K562 (cell line): ENCODE measurements at regions not wholly inside any gene's neighbourhood (a gene's known extent, or its start where the extent isn't known, plus 50 kb on each side); places are given as distances from the start of the nearest gene placed in this dataset.

Experiments
- ATAC-seq: fragments of 200-7000 bp; cut with Tn5 transposase; 3 replicates; pipeline ENCODE4 v1.9.1; 2020; ENCODE audit warnings: moderate library complexity
- BruUV-seq: library from RNA; stranded (reverse); fragments of 400-500 nt; replicated peaks from 2 replicates; lab custom pipeline; 2021; lab: Mats Ljungman, UMichigan
- CTCF ChIA-PET: fragments of 300-600 bp; formaldehyde crosslinking; extraction: SDS; loops from one replicate; lab custom pipeline; 2021; ENCODE audit warnings: low intra/inter-chr PET ratio; lab: Yijun Ruan, JAX
- POLR2A ChIA-PET: fragments of 300-600, 350-650 bp; sonication (Branson Sonifier 250); formaldehyde crosslinking; extraction: SDS; loops from one replicate; lab custom pipeline; 2021; ENCODE audit warnings: antibody characterized with exemption, inconsistent platforms; lab: Yijun Ruan, JAX
- DNase-seq, 4 experiments: peaks; one replicate each; pipeline versions ENCODE4 v3.0.0 to v3.0.0-alpha.2; 2011 to 2018; ENCODE audit warnings: low spot score in 3 of 4, mixed read lengths in 3 of 4; ENCODE audit errors: extremely low read depth in 1 of 4
- FAIRE-seq: peaks from 2 replicates; lab custom pipeline; 2011; peaks lifted over from hg19 to GRCh38; lab: Jason Lieb, UNC
- H2AFZ ChIP-seq: 2 replicates; pipeline ENCODE4 v1.6.0; 2011; ENCODE audit warnings: low read depth, low read length, control low read depth, inconsistent platforms
- H3K27ac ChIP-seq: fragments of 200-600 bp; 3 replicates; pipeline ENCODE4 v1.8.0; 2011; ENCODE audit warnings: low read depth, mild to moderate bottlenecking, control low read depth, inconsistent platforms, low read length, moderate library complexity, mixed read lengths; ENCODE audit errors: extremely low read depth
- H3K27me3 ChIP-seq, 2 experiments: fragments of 300-600 bp in 1 of 2; 2 replicates in 1 of 2; 3 replicates in 1 of 2; pipeline versions ENCODE4 v1.6.0 to v1.8.0; 2011; ENCODE audit warnings: inconsistent platforms in 2 of 2, low read length in 2 of 2, mild to moderate bottlenecking in 1 of 2, mixed read lengths in 1 of 2, moderate library complexity in 1 of 2; ENCODE audit not compliant: control insufficient read depth in 2 of 2, insufficient read depth in 2 of 2
- H3K36me3 ChIP-seq: fragments of 300-600 bp; 3 replicates; pipeline ENCODE4 v1.8.0; 2011; ENCODE audit warnings: mild to moderate bottlenecking, low read length, inconsistent platforms; ENCODE audit not compliant: control insufficient read depth, insufficient read depth
- H3K4me1 ChIP-seq, 2 experiments: fragments of 200-600 bp in 1 of 2; replicated peaks in 1 of 2; 2 replicates in 1 of 2; 3 replicates in 1 of 2; pipeline versions ENCODE4 v1.5.1 to v1.8.0; 2011; ENCODE audit warnings: inconsistent platforms in 2 of 2, low read length in 2 of 2, mild to moderate bottlenecking in 1 of 2, mixed read lengths in 1 of 2, moderate library complexity in 1 of 2; ENCODE audit not compliant: control insufficient read depth in 2 of 2, insufficient read depth in 2 of 2
- H3K4me2 ChIP-seq: 2 replicates; pipeline ENCODE4 v1.6.1; 2011; ENCODE audit warnings: low read length, control low read depth, inconsistent platforms, mixed read lengths; ENCODE audit not compliant: insufficient read depth
- H3K4me3 ChIP-seq: fragments of 200-600 bp; sonication (generic), shearing (Covaris generic); 2 replicates; pipeline ENCODE4 v1.5.1; 2016; ENCODE audit warnings: control low read depth, inconsistent platforms
- H3K79me2 ChIP-seq: fragments of 200-600 bp; 3 replicates; pipeline ENCODE4 v1.8.0; 2011; ENCODE audit warnings: low read length, inconsistent platforms; ENCODE audit not compliant: control insufficient read depth, insufficient read depth
- H3K9ac ChIP-seq, 2 experiments: 2 replicates each; pipeline versions ENCODE4 v1.6.0 to v1.6.1; 2011; ENCODE audit warnings: low read depth in 2 of 2, low read length in 2 of 2, control low read depth in 1 of 2, inconsistent platforms in 1 of 2, mild to moderate bottlenecking in 1 of 2, mixed read lengths in 1 of 2; ENCODE audit not compliant: insufficient read depth in 1 of 2
- H3K9me1 ChIP-seq: one replicate; pipeline ENCODE4 v1.6.0; 2011; ENCODE audit warnings: inconsistent platforms, mild to moderate bottlenecking, low read length, moderate library complexity; ENCODE audit not compliant: control insufficient read depth, insufficient read depth
- H3K9me3 ChIP-seq: replicated peaks from 2 replicates; pipeline ENCODE4 v1.5.1; 2011; ENCODE audit warnings: low read depth, low read length, inconsistent platforms; ENCODE audit not compliant: control insufficient read depth, insufficient read depth
- H4K20me1 ChIP-seq: replicated peaks from 2 replicates; pipeline ENCODE4 v1.6.1; 2011; ENCODE audit warnings: low read length, inconsistent platforms, mixed read lengths; ENCODE audit not compliant: control insufficient read depth, insufficient read depth
- CBX8 ChIP-seq: fragments of 200-600 bp; sonication (generic); IDR thresholded peaks from 2 replicates; pipeline ENCODE4 v1.6.1; 2012; ENCODE audit warnings: borderline replicate concordance, mixed run types, low read depth, mild to moderate bottlenecking, moderate library complexity, mixed read lengths, low read length, control low read depth, inconsistent platforms; ENCODE audit not compliant: poor library complexity, severe bottlenecking; ENCODE audit errors: extremely low read depth
- GATAD2B ChIP-seq: fragments of 450-650 bp; IDR thresholded peaks from 2 replicates; pipeline ENCODE4 v1.6.1; 2017; ENCODE audit warnings: mild to moderate bottlenecking, borderline replicate concordance
- HIVEP1 ChIP-seq: fragments of 250-450 bp; sonication (Bioruptor Pico); IDR thresholded peaks from 2 replicates; pipeline ENCODE4 v1.4.0; 2020; ENCODE audit warnings: mild to moderate bottlenecking
- KLF1 ChIP-seq: fragments of 450-650 bp; IDR thresholded peaks from 2 replicates; pipeline ENCODE4 v1.6.1; 2016; ENCODE audit warnings: missing genetic modification characterization, missing compliant biosample characterization
- MYC ChIP-seq, 2 experiments: fragments of 250-450 bp in 1 of 2; sonication (Bioruptor Pico) in 1 of 2; IDR thresholded peaks; 2 replicates each; pipeline versions ENCODE4 v1.5.1 to v1.6.1; 2012 to 2021; ENCODE audit warnings: low read depth in 2 of 2, borderline replicate concordance in 1 of 2, improper control_type of control experiment in 1 of 2, low read length in 1 of 2, mild to moderate bottlenecking in 1 of 2, moderate library complexity in 1 of 2
- NRF1 ChIP-seq, 2 experiments: fragments of 450-650 bp; IDR thresholded peaks in 1 of 2; conservative IDR thresholded peaks in 1 of 2; 2 replicates each; pipeline ENCODE4 v1.6.1; 2014; ENCODE audit warnings: mild to moderate bottlenecking in 2 of 2
- SAFB ChIP-seq: fragments of 200-400 bp; formaldehyde crosslinking; IDR thresholded peaks from 2 replicates; pipeline ENCODE4 v1.6.1; 2017; ENCODE audit warnings: low read depth, low read length, borderline replicate concordance
- TARDBP ChIP-seq: fragments of 450-650 bp; IDR thresholded peaks from 2 replicates; pipeline ENCODE4 v1.6.1; 2016
- ZNF124 ChIP-seq: sonication (generic); formaldehyde crosslinking; IDR thresholded peaks from 2 replicates; pipeline ENCODE4 v1.8.1; 2022; ENCODE audit warnings: missing genetic modification reagents
- ZNF431 ChIP-seq: sonication (generic); formaldehyde crosslinking; IDR thresholded peaks from 2 replicates; pipeline ENCODE4 v1.8.0; 2022; ENCODE audit warnings: mild to moderate bottlenecking, missing genetic modification reagents
- ZNF583 ChIP-seq: fragments of 250-450 bp; sonication (Bioruptor Pico); IDR thresholded peaks from 2 replicates; pipeline ENCODE4 v1.4.0; 2020
- ZZZ3 ChIP-seq: fragments of 450-650 bp; IDR thresholded peaks from 2 replicates; pipeline ENCODE4 v1.6.1; 2016; ENCODE audit warnings: antibody characterized with exemption, mild to moderate bottlenecking, moderate library complexity
- WGBS: fragments of 100-300 bp; shearing (Covaris generic); methylation state at CpG from one replicate; pipeline ENCODE4 v1.1.6; 2016; ENCODE audit warnings: low coverage, mixed read lengths; ENCODE audit not compliant: insufficient coverage; ENCODE audit errors: missing lambda C conversion rate; 5-methylcytosine and 5-hydroxymethylcytosine counted together
- in situ Hi-C: fragments of 300-500 bp; cut with MboI; formaldehyde crosslinking; loops from 4 replicates; pipeline ENCODE4 v1.15.0; 2018; ENCODE audit warnings: inconsistent platforms, mixed read lengths
- intact Hi-C: fragments of 100-400 bp; cut with micrococcal nuclease; formaldehyde crosslinking; loops from 2 replicates; pipeline ENCODE4 v1.14.2; 2022
- TF ChIP-seq, protein P1 (sequence below): fragments of 250-450 bp; sonication (Bioruptor Pico); IDR thresholded peaks from 2 replicates; pipeline ENCODE4 v1.9.0; 2021; ENCODE audit warnings: mild to moderate bottlenecking, inconsistent platforms
- TF ChIP-seq, protein P2 (sequence below), 2 experiments: fragments of 450-650 bp; IDR thresholded peaks; 2 replicates each; pipeline ENCODE4 v1.6.1; 2016

DNA sequence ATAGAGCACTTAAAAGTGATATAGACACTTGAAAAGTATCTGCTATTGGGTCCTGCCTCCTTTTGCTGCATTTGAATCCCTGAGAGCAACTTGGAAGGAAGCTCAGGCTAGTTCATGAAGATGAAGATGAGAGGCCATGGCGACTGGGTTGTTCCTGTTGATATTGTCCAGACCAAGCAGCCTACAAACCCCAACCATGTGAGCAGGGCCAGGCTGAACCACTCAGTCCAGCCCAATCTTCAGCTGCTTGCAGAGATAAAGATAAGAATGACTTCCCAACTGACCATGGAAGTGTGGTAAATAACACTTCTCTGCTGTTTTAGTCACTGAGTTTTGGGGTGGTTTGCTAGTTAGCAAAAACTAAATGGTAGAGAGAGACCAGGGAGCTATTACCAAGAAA is 417.6 kb downstream of the SOX11 start:
- Histone ChIP-seq H3K9ac (no peak overlapping the region), H3K27ac (no peak overlapping the region), H3K4me2 (no peak overlapping the region), H3K4me3 (no peak overlapping the region), H3K4me1 (no peaks in the 10 kb centered on the region), H3K27me3 (no peaks in the 10 kb centered on the region), H3K36me3 (no peaks in the 10 kb centered on the region), H3K79me2 (no peaks in the 10 kb centered on the region), H2AFZ (no peak overlapping the region), H3K9me1 (no peaks in the 10 kb centered on the region), H4K20me1 (no peaks in the 10 kb centered on the region), H3K9me3 (peaks cover 2% of the 10 kb centered on the region; the same call in 1 of the 2 replicates)
- FAIRE-seq (no peak), ATAC-seq (no peak), DNase-seq (no peak)
- POLR2A ChIA-PET = no interaction called here
- CTCF ChIA-PET = no interaction called here
- intact Hi-C loops = no loop called here
- in situ Hi-C loops = no loop called here
- WGBS = 0% methylated on average over 1 of the region's 1 CpG
- TF ChIP-seq TARDBP (no peak), NRF1 (conservative IDR thresholded peaks at IDR 0.05 in 1 of 2, IDR thresholded peaks at IDR 0.05 in 1 of 2) (no peak), ZNF124 (no peak), ZNF583 (CRISPR knock-in tag) (no peak), SAFB (no peak), ZZZ3 (no peak), CBX8 (no peak), KLF1 (tag) (no peak), GATAD2B (no peak), MYC (IDR thresholded peaks at IDR 0.05; ENCODE audit: low read depth, low read length) (no peak), MYC (CRISPR knock-in tag; IDR thresholded peaks at IDR 0.05; ENCODE audit: borderline replicate concordance, low read depth) (no peak), HIVEP1 (CRISPR knock-in tag) (no peak), ZNF431 (CRISPR knock-in tag) (no peak)
- TF ChIP-seq, protein P1, sequence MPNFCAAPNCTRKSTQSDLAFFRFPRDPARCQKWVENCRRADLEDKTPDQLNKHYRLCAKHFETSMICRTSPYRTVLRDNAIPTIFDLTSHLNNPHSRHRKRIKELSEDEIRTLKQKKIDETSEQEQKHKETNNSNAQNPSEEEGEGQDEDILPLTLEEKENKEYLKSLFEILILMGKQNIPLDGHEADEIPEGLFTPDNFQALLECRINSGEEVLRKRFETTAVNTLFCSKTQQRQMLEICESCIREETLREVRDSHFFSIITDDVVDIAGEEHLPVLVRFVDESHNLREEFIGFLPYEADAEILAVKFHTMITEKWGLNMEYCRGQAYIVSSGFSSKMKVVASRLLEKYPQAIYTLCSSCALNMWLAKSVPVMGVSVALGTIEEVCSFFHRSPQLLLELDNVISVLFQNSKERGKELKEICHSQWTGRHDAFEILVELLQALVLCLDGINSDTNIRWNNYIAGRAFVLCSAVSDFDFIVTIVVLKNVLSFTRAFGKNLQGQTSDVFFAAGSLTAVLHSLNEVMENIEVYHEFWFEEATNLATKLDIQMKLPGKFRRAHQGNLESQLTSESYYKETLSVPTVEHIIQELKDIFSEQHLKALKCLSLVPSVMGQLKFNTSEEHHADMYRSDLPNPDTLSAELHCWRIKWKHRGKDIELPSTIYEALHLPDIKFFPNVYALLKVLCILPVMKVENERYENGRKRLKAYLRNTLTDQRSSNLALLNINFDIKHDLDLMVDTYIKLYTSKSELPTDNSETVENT (CRISPR knock-in tag) = no peak
- TF ChIP-seq, protein P2, sequence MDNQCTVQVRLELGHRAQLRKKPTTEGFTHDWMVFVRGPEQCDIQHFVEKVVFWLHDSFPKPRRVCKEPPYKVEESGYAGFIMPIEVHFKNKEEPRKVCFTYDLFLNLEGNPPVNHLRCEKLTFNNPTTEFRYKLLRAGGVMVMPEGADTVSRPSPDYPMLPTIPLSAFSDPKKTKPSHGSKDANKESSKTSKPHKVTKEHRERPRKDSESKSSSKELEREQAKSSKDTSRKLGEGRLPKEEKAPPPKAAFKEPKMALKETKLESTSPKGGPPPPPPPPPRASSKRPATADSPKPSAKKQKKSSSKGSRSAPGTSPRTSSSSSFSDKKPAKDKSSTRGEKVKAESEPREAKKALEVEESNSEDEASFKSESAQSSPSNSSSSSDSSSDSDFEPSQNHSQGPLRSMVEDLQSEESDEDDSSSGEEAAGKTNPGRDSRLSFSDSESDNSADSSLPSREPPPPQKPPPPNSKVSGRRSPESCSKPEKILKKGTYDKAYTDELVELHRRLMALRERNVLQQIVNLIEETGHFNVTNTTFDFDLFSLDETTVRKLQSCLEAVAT (IDR thresholded peaks at IDR 0.05) = no peak
- no TSS peak for BruUV-seq
